Ovary (tissue), 3 donors: ENCODE measurements at regions not wholly inside any gene's neighbourhood (a gene's known extent, or its start where the extent isn't known, plus 50 kb on each side); places are given as distances from the start of the nearest gene placed in this dataset.

ENCODE experiments used
- CTCF ChIP-seq, 3 donors: fragments of 450-650 bp in 2 of 3; fragments of 200-600 bp in 1 of 3; IDR thresholded peaks; one replicate each; pipeline versions ENCODE4 v1.5.1 to v1.8.0; 2016 to 2022; ENCODE audit warnings: antibody characterized with exemption in 3 of 3, mild to moderate bottlenecking in 1 of 3
- EP300 ChIP-seq: sonication (generic); formaldehyde crosslinking; IDR thresholded peaks from one replicate; pipeline ENCODE4 v1.6.1; 2017; ENCODE audit warnings: antibody characterized with exemption
- POLR2A ChIP-seq: fragments of 450-650 bp; IDR thresholded peaks from one replicate; pipeline ENCODE4 v1.6.1; 2017; ENCODE audit warnings: antibody characterized with exemption, mild to moderate bottlenecking, moderate library complexity
- donor health status: DM: no; HTN: no; CAD: no.

GRCh38 chr12:78343657-78344056 lies 513.0 kb downstream of the NAV3 start:
- no peak for TF ChIP-seq CTCF (IDR thresholded peaks at IDR 0.05)
- no peak for TF ChIP-seq POLR2A
- no peak for TF ChIP-seq EP300
